ENCODE measurements at regions not wholly inside any gene's neighbourhood (a gene's known extent, or its start where the extent isn't known, plus 50 kb on each side); places are given as distances from the start of the nearest gene placed in this dataset.

DNA sequence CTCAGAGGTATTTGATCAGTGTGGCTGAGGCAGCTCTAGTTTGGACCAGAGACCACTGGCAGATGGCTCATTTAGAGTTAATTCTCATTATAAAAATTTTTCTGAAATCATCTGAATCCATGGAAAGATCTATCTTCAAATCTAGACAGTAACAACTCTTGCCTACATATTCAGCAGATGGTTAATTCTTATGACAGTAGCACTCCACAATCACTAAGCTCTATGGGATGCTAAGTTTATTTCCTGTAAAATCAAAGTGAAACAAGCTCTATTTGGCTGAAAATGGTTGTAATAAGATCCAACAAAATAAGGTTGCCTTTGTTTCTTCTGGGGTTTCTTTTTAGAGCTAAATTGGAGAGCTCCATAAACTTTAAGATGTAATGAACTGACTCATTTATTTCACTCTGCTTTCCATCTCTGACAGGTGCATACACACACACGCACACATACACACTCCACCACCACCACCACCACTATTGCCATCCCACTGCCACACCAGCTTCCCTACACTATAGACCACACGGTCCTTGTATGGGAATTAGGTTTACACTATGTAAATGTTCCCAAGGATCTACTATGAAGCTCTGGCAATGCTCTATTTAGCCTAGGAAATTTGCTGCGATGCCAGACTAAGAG lies 293.1 kb downstream of the RPAP3 start:
- TF ChIP-seq POLR2A (IDR thresholded peaks at IDR 0.05) = no peak
- no peak for TF ChIP-seq CTCF (IDR thresholded peaks at IDR 0.05)
